NK-92 (cell line): ENCODE measurements at regions not wholly inside any gene's neighbourhood (a gene's known extent, or its start where the extent isn't known, plus 50 kb on each side); places are given as distances from the start of the nearest gene placed in this dataset.
"Not testable (repeated sequence)": the region's sequence is repeated elsewhere in the genome, so short reads cannot be mapped to it uniquely, and the experiment has no call there.

Experiments
- DNase-seq: peaks from one replicate; lab custom pipeline; 2025; ENCODE audit not compliant: unreplicated experiment; lab: John Stamatoyannopoulos, UW

DNA sequence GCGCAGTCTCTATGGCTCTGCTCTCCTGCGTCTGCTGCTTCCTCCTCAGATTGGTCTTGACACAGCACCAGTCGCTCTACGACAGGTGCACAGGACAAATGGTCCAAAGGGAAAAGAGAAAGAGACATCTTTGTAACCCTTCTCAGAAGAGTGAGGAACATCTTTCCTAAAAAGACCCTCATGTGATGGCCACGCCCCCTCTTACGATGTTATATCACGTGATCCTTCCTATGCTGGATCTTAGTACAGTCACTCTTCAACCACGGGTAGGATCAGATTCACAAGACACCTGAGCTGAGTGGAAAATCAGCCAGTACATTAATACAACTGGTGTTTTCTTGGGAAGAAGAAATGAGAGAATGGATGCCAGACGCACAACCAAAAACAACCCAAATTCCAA is 262.2 kb upstream of the CELF2 start:
- no peak for DNase-seq

DNA sequence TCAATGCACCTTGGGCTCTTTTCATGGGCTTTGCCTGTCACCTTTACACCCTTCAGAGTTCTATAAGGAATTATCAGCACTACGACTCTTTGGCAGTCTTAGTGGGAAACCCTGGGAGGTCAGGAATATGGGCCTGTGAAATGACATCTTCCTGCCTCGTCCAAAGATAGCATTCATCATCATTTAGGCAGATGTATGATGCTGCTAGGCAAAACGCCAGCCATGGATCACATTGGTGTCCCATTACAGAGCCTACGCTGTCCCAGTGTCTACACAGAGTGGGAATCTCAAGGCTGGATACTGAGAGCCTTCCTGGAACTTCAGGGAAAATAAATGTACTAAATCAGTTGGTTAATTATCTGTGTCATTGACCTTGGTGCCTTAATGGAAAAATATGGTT is 259.4 kb upstream of the CELF2 start:
- DNase-seq: no peak

DNA sequence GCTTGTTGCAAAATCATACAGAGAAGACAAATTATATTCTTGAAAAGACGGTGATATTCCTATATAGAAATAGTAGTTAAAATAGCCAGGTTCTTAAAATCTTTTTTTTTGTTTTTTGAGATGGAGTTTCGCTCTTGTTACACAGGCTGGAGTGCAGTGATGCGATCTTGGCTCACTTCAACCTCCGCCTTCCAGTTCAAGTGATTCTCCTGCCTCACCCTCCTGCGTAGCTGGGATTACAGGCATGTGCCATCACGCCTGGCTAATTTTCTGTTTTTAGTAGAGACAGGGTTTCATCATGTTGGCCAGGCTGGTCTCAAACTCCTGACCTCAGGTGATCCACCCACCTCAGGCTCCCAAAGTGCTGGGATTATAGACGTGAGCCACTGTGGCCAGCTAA is 257.9 kb upstream of the CELF2 start:
- not testable (repeated sequence) for DNase-seq

DNA sequence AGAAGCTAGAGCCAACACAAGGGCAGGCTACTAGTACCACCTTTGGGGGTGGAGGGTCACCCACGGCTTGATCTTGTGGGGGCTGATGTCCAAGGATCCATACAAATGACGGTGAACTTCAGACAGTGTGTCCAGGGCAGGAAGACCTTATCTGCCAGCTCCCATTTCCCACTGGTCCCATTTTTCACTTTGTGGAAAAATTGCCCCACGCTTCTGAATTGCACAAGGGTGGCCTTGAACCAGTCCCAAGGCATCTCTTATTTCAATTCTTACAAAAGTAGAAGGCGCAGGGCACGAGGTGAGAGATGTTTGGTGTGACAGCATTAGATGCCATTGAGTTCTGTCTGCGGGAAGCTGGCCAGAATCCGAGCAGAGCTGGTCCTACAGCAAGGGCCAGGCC is 252.7 kb upstream of the CELF2 start:
- no peak for DNase-seq

DNA sequence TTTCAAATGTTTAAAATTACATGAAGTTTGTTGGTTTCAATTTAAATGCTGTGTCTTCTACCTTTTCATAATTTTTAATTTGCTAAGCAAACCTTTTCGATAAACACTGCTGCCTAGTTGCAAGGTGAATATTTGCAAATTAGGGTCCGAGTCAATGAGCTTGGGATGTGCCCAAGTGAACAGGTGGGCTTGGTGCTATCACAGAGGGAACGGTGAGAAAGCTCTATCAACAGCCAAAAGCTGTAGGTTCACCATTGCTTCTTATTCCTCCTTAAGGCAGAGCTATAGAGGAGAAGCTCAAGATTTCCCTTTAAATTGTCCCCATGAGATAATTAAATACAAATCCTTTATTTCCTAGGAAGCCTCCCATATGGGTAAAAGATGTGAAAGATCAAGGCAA is 245.3 kb upstream of the CELF2 start:
- DNase-seq: no peak

DNA sequence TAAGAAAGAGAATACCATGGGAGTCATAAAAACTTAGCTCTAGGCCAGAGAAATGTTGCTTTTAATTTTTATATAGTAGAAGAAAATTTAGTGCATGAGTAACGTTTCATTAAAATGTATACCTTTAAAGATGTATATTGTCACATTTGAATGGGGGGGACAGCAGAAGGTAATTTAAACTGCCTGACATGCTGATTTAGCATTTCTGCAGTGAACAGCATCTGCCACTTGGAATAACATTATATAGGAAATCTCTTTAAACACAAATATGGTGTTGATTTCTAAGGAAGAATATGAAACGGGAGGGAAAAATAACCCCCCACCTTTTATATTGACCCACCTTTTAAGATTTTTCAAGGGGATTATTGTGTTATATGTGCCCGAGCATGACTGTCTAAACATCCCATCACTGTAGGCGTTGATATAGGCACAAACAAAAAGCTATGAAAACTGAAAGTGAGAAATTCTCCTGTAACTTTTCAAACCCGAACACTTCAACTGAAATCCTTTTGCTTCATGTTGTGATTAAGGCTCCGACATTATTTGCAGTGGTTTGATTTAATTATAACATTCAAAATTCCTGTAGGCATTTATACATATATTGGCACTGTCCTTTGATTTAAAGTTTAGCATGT is 244.7 kb upstream of the CELF2 start:
- no peak for DNase-seq

DNA sequence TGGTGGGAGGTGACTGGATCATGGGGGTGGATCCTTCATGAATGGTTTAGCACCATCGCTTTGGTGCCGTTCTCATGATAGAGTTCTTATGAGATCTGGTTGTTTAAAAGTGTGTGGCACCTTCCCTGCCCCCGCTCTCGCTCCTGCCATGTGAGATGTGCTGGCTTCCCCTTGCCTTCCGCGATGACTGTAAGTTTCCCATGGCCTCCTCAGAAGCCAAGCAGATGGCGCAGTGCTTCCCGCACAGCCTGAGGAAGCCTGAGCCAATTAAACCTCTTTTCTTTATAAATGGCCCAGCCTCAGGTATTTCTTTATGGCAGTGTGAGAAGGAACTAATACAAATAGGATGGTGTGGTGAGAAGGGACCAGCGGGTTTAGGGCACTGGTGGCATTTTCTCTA is 243.3 kb upstream of the CELF2 start:
- DNase-seq: no peak

DNA sequence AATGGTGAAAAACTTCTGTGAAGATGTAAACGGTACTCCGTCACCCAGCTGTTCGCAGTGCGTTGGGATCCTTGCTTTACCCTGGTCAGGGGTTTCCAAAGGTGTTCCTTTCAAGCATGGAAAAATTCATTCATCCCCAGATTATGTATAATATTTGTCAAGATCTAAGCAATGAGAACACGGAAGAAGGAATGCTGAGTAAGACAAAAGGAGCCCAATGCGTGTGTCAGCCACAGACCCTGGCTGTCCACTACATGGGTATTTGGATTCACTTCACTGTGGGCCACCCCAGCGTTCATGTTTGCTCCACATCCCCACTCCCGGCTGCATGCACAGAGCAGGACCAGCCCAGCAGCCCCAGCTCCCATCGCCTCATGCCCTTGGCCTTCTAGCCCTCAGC is 241.3 kb upstream of the CELF2 start:
- DNase-seq: no peak

DNA sequence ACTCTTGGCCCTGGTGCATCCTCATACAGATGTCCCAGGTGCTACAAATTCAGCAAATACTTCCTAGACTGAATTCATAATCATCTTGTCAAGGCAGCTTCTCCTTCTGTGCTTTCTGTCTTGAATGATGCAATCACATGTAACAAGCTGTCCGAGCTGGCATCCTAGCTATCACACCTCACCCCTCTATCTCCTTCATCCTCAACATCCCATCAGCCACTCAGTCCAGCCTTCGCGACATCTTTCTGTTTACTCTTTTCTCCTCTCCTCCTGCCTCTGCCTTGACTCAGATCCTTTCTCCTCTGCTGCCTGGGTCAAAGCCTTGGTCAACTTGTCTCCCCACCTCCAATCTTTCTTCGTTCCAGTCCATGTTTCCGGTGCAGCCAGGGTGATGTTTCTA is 240.4 kb upstream of the CELF2 start:
- no peak for DNase-seq

DNA sequence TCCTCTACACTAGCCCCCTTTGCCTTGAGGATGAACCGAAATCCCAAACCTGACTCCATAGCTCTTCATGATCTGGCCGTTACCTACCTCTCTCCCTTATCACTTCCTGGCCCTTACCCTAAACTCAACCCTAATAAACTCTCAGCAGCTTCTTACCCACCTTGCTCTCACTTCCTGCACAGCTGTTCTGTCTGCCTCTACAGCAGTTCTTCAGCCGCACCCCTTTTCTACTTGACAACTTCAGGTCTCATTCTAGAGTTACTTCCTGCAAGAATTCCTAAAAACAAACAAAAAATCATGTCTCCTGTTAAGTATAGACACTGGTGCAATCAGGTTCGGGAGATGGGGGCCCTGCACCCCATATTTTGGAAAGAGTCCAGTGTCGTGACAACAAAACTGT is 239.9 kb upstream of the CELF2 start:
- no peak for DNase-seq

DNA sequence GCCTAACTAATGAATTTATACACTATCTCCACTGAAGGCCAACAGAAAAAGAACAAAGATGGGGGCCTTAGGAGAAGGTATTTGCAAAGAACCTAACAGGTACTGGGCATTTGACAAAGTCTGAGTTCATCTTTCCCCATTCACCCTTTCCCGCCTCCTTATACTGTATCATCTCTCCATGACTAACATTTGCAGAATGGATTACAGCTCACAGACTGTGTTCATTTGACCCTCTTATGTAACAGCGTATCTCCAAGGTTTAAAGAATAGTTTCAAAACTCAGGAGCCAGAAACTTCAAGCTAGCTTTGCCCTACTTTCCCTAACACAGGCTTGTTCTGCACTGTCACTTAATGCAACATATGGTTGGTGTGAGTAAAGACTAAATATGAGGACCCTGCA is 238.7 kb upstream of the CELF2 start:
- no peak for DNase-seq

DNA sequence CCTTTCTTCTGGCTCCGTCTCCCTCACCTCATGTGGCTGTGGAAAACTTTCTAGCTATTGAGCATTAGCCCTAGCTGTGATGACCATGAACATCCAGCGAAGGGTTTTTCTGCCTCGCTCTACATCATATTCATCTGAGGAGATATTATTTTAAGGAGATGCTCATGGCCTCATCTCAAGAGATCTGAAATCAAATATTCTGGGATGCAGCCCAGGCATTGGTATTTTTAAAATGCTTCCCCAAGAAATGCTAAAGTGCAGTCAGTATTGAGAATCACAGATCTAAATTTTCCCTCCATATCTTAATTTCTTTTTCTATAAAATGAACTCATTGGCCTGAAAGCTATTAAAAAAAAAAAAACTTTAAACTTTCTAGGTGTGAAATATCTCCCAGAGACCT is 238.2 kb upstream of the CELF2 start:
- DNase-seq: no peak

DNA sequence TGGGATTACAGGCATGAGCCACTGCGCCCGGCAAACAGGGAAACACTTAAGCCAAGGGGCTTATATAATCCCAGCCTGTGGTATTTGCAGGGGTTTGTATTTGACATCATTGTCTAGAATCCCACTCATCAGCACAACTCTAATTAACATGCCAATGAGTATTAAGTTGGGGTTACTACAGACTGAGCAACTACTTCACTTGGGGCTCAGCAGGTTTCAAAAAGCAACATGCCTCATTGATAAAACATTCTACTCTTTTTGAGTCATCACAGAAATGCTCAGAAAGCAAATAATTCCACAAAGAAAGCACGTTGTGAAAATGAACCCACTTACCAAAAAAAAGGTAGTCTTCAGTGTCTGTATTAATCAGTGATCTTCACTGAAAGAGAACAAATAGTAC is 236.9 kb upstream of the CELF2 start:
- DNase-seq: no peak

DNA sequence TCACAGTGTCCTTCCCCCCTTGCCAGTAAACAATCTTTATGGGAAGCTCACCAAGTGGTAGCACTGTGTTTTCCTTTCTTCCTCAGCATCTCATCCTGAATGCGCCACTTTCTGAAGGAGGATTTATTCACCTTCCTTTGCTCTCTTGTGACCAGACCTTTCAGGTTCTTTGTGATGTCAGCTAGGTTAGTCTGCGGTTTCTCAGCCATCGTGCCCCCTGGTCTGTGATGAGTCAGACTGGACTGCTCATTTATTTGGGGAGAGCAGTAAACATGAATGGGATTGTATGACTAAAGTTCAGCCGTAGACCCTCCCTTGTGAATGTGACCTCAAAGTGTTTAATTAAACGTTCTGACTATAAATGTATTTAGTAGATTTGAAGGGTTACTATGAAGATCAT is 235.1 kb upstream of the CELF2 start:
- no peak for DNase-seq

DNA sequence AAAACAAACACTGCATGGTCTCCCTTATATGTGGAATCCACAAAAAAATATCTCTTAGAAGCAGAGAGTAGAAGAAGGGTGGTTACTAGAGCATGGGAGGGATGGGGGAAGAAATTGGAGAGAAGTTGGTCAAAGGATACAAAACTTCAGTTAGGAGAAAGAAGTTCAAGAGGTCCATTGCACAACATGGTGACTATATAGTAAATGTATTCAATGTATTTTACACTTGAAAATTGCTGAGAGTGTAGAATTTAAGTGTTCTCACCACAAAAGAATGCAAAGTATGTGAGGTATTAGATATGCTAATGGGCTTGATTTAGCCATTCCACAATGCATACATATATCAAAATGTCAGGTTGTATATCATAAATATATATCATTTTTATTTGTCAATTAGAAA is 232.0 kb upstream of the CELF2 start:
- DNase-seq: no peak

DNA sequence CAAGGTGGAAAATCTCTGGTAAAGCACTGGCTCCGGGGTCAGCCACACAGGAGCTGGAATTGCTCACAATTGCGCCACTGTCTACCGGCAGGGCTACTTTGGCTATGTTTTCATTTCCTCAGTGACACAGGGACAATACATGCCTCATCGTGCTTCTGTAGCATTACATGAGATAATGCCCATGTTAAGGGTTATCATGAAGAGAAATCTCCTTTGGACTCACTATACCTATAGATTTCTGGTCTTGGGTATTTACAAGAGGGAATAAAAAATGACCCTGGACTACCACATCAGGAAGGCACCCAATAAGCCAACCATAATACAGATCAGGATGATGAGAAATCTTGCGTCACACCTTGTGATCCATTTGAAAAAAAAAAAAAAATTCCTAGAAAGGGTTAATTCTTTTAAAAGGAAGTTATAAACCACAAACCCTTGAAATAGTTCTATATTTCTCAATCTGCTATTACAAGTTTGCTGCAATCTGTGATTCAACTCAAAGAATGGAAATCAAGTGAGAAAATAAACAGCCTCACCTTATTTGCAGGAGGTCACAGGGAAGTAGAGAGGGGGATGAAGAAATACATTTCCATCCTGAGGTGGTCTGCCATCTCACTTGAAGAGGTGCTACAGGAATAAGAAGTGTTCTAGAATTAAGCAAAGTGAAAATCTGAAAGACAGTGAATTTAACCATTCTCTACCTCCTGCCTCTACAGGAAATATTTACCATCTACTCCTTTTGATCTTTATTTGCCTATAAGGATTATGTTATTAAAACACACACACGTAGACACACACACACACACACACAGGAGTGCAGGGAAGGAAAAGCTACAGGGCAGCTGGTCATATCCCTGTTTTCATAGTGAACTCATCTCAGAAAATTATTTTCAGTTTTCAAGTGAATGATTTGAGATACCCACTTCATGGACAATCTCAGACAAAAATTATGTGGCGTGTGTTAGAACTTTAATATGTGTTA is 231.3 kb upstream of the CELF2 start:
- DNase-seq: no peak

DNA sequence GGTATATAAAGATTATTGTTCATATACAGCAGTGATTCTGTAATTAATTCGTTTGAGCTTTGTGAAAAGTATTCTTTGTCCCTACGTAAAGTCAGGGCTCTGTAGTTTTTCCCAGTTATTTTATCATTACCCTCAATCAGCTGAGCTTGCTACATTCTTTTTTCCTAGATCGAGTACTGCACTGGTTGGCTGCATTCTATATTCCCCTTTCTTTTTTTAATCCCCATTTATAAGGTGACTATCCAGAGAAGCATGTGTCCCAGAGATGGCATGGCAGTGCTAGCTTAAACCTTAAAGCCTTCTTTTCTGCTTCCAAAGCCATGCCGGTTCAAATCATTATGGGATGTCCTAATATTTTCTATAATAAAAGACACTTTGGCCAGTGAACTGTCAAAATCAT is 230.1 kb upstream of the CELF2 start:
- no peak for DNase-seq

DNA sequence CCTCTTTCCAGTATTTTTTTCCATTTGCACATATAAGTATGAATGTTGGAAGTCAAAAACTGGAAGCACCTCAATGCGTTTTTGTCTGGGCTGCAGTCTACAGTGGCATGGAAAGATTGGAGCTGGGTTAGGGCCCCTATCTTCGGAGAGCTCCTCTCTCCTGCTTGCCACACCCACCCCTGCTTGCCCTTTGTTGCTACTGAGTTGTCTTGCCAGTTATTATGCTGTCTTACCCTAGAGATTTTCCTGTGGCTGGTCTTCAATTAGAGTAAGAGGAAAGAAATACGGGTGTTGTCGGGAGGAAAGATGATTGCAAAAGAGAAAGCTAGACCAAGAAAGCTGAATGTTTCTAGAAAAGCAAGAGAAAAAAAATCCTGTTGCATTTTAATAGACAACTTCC is 228.9 kb upstream of the CELF2 start:
- DNase-seq: no peak

DNA sequence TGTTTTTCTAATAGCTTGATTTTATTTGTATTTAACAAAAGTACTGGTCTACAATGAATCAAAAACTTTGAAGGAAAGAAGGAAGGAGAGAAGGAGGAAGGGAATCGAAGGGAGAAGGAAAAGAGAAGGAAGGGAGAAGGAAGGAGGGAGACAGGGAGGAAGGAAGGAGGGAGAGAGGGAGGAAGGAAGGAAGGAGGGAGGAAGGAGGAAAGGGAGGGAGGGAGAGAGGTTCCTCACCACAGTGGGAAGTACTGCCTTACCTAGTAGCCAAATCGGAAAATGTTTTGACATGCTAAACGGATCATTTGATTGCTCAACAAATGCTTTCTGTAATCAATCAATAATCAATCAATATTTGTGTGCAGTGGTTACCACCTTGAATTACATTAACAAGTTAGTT is 225.8 kb upstream of the CELF2 start:
- no peak for DNase-seq

DNA sequence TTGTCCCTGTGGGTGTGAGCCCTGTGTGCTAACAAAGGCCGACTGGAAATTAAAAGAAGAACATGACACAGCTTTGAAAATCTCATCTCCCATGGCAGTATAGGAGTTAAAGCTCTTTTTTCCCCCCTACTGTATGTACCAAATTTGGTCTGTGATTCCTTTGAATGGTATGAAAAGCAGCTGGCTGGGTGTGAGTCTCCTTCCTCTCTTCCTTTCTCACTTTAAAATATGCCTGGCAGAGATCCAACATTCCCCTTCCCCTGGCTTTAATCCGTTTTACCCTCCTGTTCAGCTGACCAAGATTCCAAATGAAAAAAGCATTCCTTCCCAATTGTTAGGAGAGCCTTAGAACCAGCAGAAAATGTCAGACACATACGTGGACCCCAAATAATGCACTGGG is 225.0 kb upstream of the CELF2 start:
- no peak for DNase-seq

DNA sequence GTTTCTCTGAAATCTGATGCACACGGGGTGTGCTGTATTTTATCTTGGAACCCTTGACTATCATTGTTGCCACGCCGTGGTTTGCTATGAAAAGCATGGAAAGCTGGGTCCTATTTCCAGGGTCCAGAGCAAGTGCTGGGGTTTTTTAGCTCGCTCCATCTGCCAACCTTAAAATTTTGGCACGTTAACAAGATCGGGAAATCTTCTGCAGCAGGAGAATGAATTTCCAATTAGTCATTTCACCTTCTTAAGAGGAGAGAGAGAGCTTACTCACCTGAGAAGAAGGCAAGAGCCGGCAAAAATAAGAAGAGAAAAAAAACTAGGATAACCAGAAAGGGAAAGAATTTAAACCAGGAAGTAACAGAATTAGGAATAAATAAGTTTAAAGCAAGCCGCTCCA is 223.6 kb upstream of the CELF2 start:
- no peak for DNase-seq

DNA sequence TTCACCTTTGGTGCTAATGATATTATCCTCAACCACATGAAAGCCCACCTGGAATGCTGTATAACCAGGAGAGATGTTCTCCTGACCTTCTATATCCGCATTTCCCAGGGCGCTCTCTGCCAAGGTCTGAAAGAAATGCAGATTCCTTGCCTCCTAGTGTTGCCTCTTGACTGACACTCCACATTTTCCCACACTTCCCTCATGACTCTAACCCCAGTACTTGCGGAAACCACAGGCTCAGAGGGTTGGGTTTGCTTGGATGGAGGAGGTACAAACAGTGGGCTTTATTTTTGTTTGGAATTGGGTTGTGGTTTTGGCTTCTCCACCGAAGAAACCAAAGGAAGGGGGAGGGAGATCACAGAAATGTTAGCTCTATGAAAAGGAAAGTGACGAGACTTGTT is 222.9 kb upstream of the CELF2 start:
- DNase-seq: no peak
